ENCODE measurements at regions not wholly inside any gene's neighbourhood (a gene's known extent, or its start where the extent isn't known, plus 50 kb on each side); places are given as distances from the start of the nearest gene placed in this dataset.

DNA sequence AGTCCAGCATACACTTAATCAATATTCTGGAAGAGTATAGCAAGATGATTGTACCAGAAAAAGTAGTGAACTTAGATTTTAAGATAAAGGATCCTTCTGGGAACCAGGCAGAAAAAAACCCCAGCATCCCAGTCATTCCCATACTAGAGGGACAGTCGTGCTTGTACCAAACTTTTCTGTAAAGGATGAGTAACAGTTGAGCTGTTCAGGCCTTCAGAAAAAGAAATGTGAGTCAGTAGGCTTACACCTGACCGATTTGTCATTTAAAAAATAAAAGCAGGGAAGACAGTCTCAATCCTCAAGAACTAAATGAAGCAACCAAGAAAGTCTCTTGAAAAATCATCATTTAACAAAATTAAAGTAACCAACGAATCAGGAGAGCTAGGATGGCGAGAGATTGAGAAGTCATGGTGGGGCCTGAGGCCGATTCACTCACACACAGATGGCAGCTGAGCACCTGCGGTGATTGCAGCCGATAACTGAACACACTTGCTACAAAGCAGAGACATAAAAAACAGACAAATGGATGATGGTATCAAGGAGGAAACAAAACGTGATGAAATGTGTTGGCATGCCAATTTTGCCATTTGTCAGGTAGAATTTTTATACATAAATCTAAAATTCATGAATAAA lies 170.0 kb upstream of the ALKAL2 start:
- ChIA-PET CTCF (ENCODE audit: partially characterized antibody) (no interaction called here), POLR2A (ENCODE audit: partially characterized antibody) (interaction anchor here (0.7 kb wide), 1 partner anchor 11 kb away, joined by 5 read pairs; no protein-coding TSS in a partner anchor)
- Histone ChIP-seq H3K23ac (ENCODE audit: insufficient read length) (no peak overlapping the region), H3K27me3 (replicated peaks in 1 of 4; ENCODE audit: control insufficient read depth in 3 of 4, extremely low read depth in 1 of 4, insufficient read depth in 3 of 4, low read length in 3 of 4) (no peaks in the 10 kb centered on the region), H3K4me1 (replicated peaks in 1 of 4; ENCODE audit: control insufficient read depth in 3 of 4, insufficient read depth in 4 of 4, low read length in 3 of 4) (peaks cover 0 to 3% (median 0%) of the 10 kb centered on the region in 4 experiments; a peak in 1 of 7 replicates), H3K4me2 (ENCODE audit: insufficient read depth in 1 of 2, low read depth in 2 of 2, low read length in 2 of 2) (no peak overlapping the region), H4K5ac (ENCODE audit: insufficient read length, low read depth, low read length) (no peak overlapping the region), H3K18ac (ENCODE audit: extremely low read depth, low read length) (no peak overlapping the region), H3K79me1 (ENCODE audit: low read depth, low read length) (no peaks in the 10 kb centered on the region), H3K36me3 (ENCODE audit: control insufficient read depth in 2 of 4, insufficient read depth in 4 of 4, low read length in 3 of 4) (no peaks in the 10 kb centered on the region), H3K9me3 (ENCODE audit: insufficient read depth in 2 of 2, low read depth in 1 of 2, low read length in 1 of 2) (no peaks in the 10 kb centered on the region), H2AFZ (ENCODE audit: low read length) (no peak overlapping the region), H4K91ac (replicated peaks; ENCODE audit: insufficient read length, low read length) (no peak overlapping the region), H4K8ac (ENCODE audit: extremely low read depth, insufficient read depth, low read length) (no peak overlapping the region), H3K4me3 (ENCODE audit: extremely low read depth in 1 of 4, insufficient read depth in 2 of 4, low read depth in 3 of 4, low read length in 4 of 4) (no peak overlapping the region), H2BK120ac (replicated peaks; ENCODE audit: low read depth, low read length) (no peak overlapping the region), H2BK20ac (ENCODE audit: low read length) (no peak overlapping the region), H2BK15ac (ENCODE audit: low read length) (no peak overlapping the region), H3K56ac (replicated peaks; ENCODE audit: insufficient read length, low read depth, low read length) (no peak overlapping the region), H3K23me2 (ENCODE audit: low read depth, low read length) (no peaks in the 10 kb centered on the region), H3K27ac (ENCODE audit: low read depth, low read length) (no peak overlapping the region), H2BK12ac (ENCODE audit: low read depth, low read length) (no peak overlapping the region), H3K14ac (ENCODE audit: insufficient read length) (no peak overlapping the region), H3K9ac (replicated peaks in 1 of 4; ENCODE audit: extremely low read depth in 1 of 4, low read depth in 3 of 4, low read length in 3 of 4) (no peak overlapping the region), H3K79me2 (ENCODE audit: control insufficient read depth in 1 of 2, insufficient read depth in 2 of 2, low read length in 2 of 2) (no peaks in the 10 kb centered on the region), H2AK5ac (ENCODE audit: low read depth, low read length) (no peak overlapping the region), H4K20me1 (replicated peaks in 1 of 2; ENCODE audit: control insufficient read depth in 1 of 2, insufficient read depth in 2 of 2, low read length in 2 of 2) (no peaks in the 10 kb centered on the region), H2BK5ac (ENCODE audit: low read depth, low read length) (no peak overlapping the region), H3K4ac (replicated peaks; ENCODE audit: insufficient read length, low read depth, low read length) (no peak overlapping the region)
- DNase-seq (ENCODE audit: low read depth in 1 of 2, low spot score in 2 of 2) (no peak), FAIRE-seq (no peak)
- WGBS, 2 experiments (ENCODE audit: extremely low coverage in 1 of 2, insufficient coverage in 1 of 2, insufficient read length in 1 of 2, insufficient replicate concordance in 2 of 2, low coverage in 1 of 2, low lambda C conversion rate in 2 of 2, missing lambda C conversion rate in 1 of 2) = 79% methylated on average over 8 of the region's 8 CpGs; no CpG with 5 or more reads in 1 of the 2 experiments
- no peak for TF ChIP-seq GABPA (IDR thresholded peaks at IDR 0.05; ENCODE audit: borderline replicate concordance, insufficient read depth, low read length)
- TF ChIP-seq POLR2A (IDR thresholded peaks at IDR 0.05; ENCODE audit: control extremely low read depth in 1 of 2, low read depth in 2 of 2, low read length in 2 of 2) = no peak
- TF ChIP-seq, protein P1, sequence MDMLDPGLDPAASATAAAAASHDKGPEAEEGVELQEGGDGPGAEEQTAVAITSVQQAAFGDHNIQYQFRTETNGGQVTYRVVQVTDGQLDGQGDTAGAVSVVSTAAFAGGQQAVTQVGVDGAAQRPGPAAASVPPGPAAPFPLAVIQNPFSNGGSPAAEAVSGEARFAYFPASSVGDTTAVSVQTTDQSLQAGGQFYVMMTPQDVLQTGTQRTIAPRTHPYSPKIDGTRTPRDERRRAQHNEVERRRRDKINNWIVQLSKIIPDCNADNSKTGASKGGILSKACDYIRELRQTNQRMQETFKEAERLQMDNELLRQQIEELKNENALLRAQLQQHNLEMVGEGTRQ (IDR thresholded peaks at IDR 0.05; ENCODE audit: low read length) = no peak
- no peak for TF ChIP-seq ASH2L (IDR thresholded peaks at IDR 0.05; ENCODE audit: low read length)
- TF ChIP-seq SIX5 (IDR thresholded peaks at IDR 0.05; ENCODE audit: low read depth, low read length) = no peak
- TF ChIP-seq TAF1 (IDR thresholded peaks at IDR 0.05; ENCODE audit: low read depth, low read length) = no peak
- no peak for TF ChIP-seq KDM5A (IDR thresholded peaks at IDR 0.05; ENCODE audit: low read length)
- no peak for TF ChIP-seq JUN (IDR thresholded peaks at IDR 0.05; ENCODE audit: low read depth, low read length)
- TF ChIP-seq TAF7 (optimal IDR thresholded peaks at IDR 0.05; ENCODE audit: borderline replicate concordance, low read depth, low read length) = no peak
- TF ChIP-seq RAD21 (IDR thresholded peaks at IDR 0.05 in 1 of 2, conservative IDR thresholded peaks at IDR 0.05 in 1 of 2; ENCODE audit: low read depth in 2 of 2, low read length in 2 of 2) = no peak
- TF ChIP-seq CBX5 (IDR thresholded peaks at IDR 0.05; ENCODE audit: low read depth, low read length) = no peak
- TF ChIP-seq SP4 (IDR thresholded peaks at IDR 0.05; ENCODE audit: low read length) = no peak
- TF ChIP-seq BCL11A (IDR thresholded peaks at IDR 0.05; ENCODE audit: low read depth in 2 of 2, low read length in 2 of 2) = no peak
- TF ChIP-seq SIRT6 (IDR thresholded peaks at IDR 0.05; ENCODE audit: low read length) = no peak
